ENCODE measurements at regions not wholly inside any gene's neighbourhood (a gene's known extent, or its start where the extent isn't known, plus 50 kb on each side); places are given as distances from the start of the nearest gene placed in this dataset.
A peak's percentile ranks its signal among the peaks of the same experiment; 100 is the strongest.
"Not testable (repeated sequence)": the region's sequence is repeated elsewhere in the genome, so short reads cannot be mapped to it uniquely, and the experiment has no call there.

- no peak for DNase-seq (ENCODE audit: low spot score)
These were observed 1065.6 kb downstream of the PLA2G4A start for GRCh38 chr1:187894349-187894748.

GRCh38 chr1:187903223-187903622 lies 1074.5 kb downstream of the PLA2G4A start:
- DNase-seq (ENCODE audit: low spot score) = no peak

- DNase-seq (ENCODE audit: low spot score) = no peak
These were observed 1080.6 kb downstream of the PLA2G4A start for GRCh38 chr1:187909382-187909781.

- no peak for DNase-seq (ENCODE audit: low spot score)
These were observed 1083.1 kb downstream of the PLA2G4A start for GRCh38 chr1:187911820-187912219.

- no peak for DNase-seq (ENCODE audit: low spot score)
These were observed 1092.2 kb downstream of the PLA2G4A start for GRCh38 chr1:187920976-187921375.

- no peak for DNase-seq (ENCODE audit: low spot score)
These were observed 1092.7 kb downstream of the PLA2G4A start for GRCh38 chr1:187921426-187921825.

GRCh38 chr1:187922255-187922654 lies 1093.5 kb downstream of the PLA2G4A start:
- DNase-seq (ENCODE audit: low spot score) = no peak

GRCh38 chr1:187924252-187924651 lies 1095.5 kb downstream of the PLA2G4A start:
- no peak for DNase-seq (ENCODE audit: low spot score)

- DNase-seq (ENCODE audit: low spot score) = peak; percentile 10
These were observed 1099.5 kb downstream of the PLA2G4A start for GRCh38 chr1:187928288-187928687.

GRCh38 chr1:187928696-187929095 lies 1099.9 kb downstream of the PLA2G4A start:
- DNase-seq (ENCODE audit: low spot score) = no peak

GRCh38 chr1:187931776-187932175 lies 1103.0 kb downstream of the PLA2G4A start:
- DNase-seq (ENCODE audit: low spot score) = no peak

GRCh38 chr1:187933562-187934419 lies 1105.0 kb downstream of the PLA2G4A start:
- DNase-seq (ENCODE audit: low spot score) = no peak

- DNase-seq (ENCODE audit: low spot score) = no peak
These were observed 1107.9 kb downstream of the PLA2G4A start for GRCh38 chr1:187936667-187937066.

- no peak for DNase-seq (ENCODE audit: low spot score)
These were observed 1109.3 kb downstream of the PLA2G4A start for GRCh38 chr1:187938092-187938491.

GRCh38 chr1:187942986-187943385 lies 1114.2 kb downstream of the PLA2G4A start:
- DNase-seq (ENCODE audit: low spot score) = no peak

GRCh38 chr1:187943606-187944403 lies 1115.1 kb downstream of the PLA2G4A start:
- no peak for DNase-seq (ENCODE audit: low spot score)

- DNase-seq (ENCODE audit: low spot score) = not testable (repeated sequence)
These were observed 1117.9 kb downstream of the PLA2G4A start for GRCh38 chr1:187946661-187947060.

GRCh38 chr1:187947359-187947758 lies 1118.6 kb downstream of the PLA2G4A start:
- no peak for DNase-seq (ENCODE audit: low spot score)

- no peak for DNase-seq (ENCODE audit: low spot score)
These were observed 1119.5 kb downstream of the PLA2G4A start for GRCh38 chr1:187948170-187948794.

- DNase-seq (ENCODE audit: low spot score) = no peak
These were observed 1120.8 kb downstream of the PLA2G4A start for GRCh38 chr1:187949567-187949966.

- no peak for DNase-seq (ENCODE audit: low spot score)
These were observed 1123.1 kb downstream of the PLA2G4A start for GRCh38 chr1:187951817-187952216.

- DNase-seq (ENCODE audit: low spot score) = no peak
These were observed 1123.7 kb downstream of the PLA2G4A start for GRCh38 chr1:187952446-187952845.

Measured in H4 (cell line).